ENCODE measurements at regions not wholly inside any gene's neighbourhood (a gene's known extent, or its start where the extent isn't known, plus 50 kb on each side); places are given as distances from the start of the nearest gene placed in this dataset.

GRCh38 chr2:9145109-9145751 lies 61.4 kb upstream of the ASAP2 start:
- TF ChIP-seq CTCF (IDR thresholded peaks at IDR 0.05) = no peak
- peaks cover 27% of the 10 kb centered on the region for H3K27me3 ChIP-seq
- H3K36me3 ChIP-seq = no peaks in the 10 kb centered on the region
- peaks cover 7% of the 10 kb centered on the region in 2 experiments for H3K4me1 ChIP-seq (ENCODE audit: control insufficient read depth in 1 of 2, insufficient read depth in 1 of 2, low read depth in 1 of 2, low read length in 1 of 2)
- H3K27ac ChIP-seq = no peak overlapping the region
- no peaks in the 10 kb centered on the region for H3K9me3 ChIP-seq
- no peak overlapping the region for H3K4me3 ChIP-seq (ENCODE audit: low read depth in 1 of 2, low read length in 1 of 2)

GRCh38 chr2:9144617-9145016 lies 62.0 kb upstream of the ASAP2 start:
- H3K4me3 ChIP-seq (ENCODE audit: low read depth in 1 of 2, low read length in 1 of 2) = no peak overlapping the region
- peaks cover 7 to 11% of the 10 kb centered on the region in 2 experiments for H3K4me1 ChIP-seq (ENCODE audit: control insufficient read depth in 1 of 2, insufficient read depth in 1 of 2, low read depth in 1 of 2, low read length in 1 of 2)
- TF ChIP-seq CTCF (IDR thresholded peaks at IDR 0.05) = no peak
- peaks cover 27% of the 10 kb centered on the region for H3K27me3 ChIP-seq
- no peaks in the 10 kb centered on the region for H3K36me3 ChIP-seq
- no peaks in the 10 kb centered on the region for H3K9me3 ChIP-seq
- no peak overlapping the region for H3K27ac ChIP-seq

GRCh38 chr2:9144046-9144445 lies 62.6 kb upstream of the ASAP2 start:
- H3K27ac ChIP-seq = no peak overlapping the region
- TF ChIP-seq CTCF (IDR thresholded peaks at IDR 0.05) = no peak

GRCh38 chr2:9143264-9143815 lies 63.3 kb upstream of the ASAP2 start:
- Histone ChIP-seq H3K36me3 (no peaks in the 10 kb centered on the region), H3K27ac (no peak overlapping the region), H3K27me3 (peaks cover 27% of the 10 kb centered on the region), H3K4me3 (ENCODE audit: low read depth in 1 of 2, low read length in 1 of 2) (peak overlapping the region; percentile 41 to 44), H3K9me3 (no peaks in the 10 kb centered on the region), H3K4me1 (ENCODE audit: control insufficient read depth in 1 of 2, insufficient read depth in 1 of 2, low read depth in 1 of 2, low read length in 1 of 2) (peaks cover 7 to 12% of the 10 kb centered on the region in 2 experiments)
- no peak for TF ChIP-seq CTCF (IDR thresholded peaks at IDR 0.05)

More at GRCh38 chr2:9144046-9144445, 62.6 kb upstream of the ASAP2 start:
- peaks cover 7 to 12% of the 10 kb centered on the region in 2 experiments for H3K4me1 ChIP-seq (ENCODE audit: control insufficient read depth in 1 of 2, insufficient read depth in 1 of 2, low read depth in 1 of 2, low read length in 1 of 2)
- no peaks in the 10 kb centered on the region for H3K36me3 ChIP-seq
- no peak overlapping the region for H3K4me3 ChIP-seq (ENCODE audit: low read depth in 1 of 2, low read length in 1 of 2)
- no peaks in the 10 kb centered on the region for H3K9me3 ChIP-seq
- peaks cover 27% of the 10 kb centered on the region for H3K27me3 ChIP-seq

- Histone ChIP-seq H3K9me3 (no peaks in the 10 kb centered on the region), H3K4me1 (ENCODE audit: control insufficient read depth in 1 of 2, insufficient read depth in 1 of 2, low read depth in 1 of 2, low read length in 1 of 2) (peaks cover 7 to 12% of the 10 kb centered on the region in 2 experiments), H3K27ac (no peak overlapping the region), H3K4me3 (ENCODE audit: low read depth in 1 of 2, low read length in 1 of 2) (peak overlapping the region; percentile 41 to 44), H3K36me3 (no peaks in the 10 kb centered on the region), H3K27me3 (peaks cover 27% of the 10 kb centered on the region)
- TF ChIP-seq CTCF (IDR thresholded peaks at IDR 0.05) = peak; percentile 93
Observed at GRCh38 chr2:9142551-9143263, 63.9 kb upstream of the ASAP2 start.
